Naive thymus-derived CD4-positive, alpha-beta T cell (primary cell): ENCODE measurements at regions not wholly inside any gene's neighbourhood (a gene's known extent, or its start where the extent isn't known, plus 50 kb on each side); places are given as distances from the start of the nearest gene placed in this dataset.

ENCODE experiments used
- ATAC-seq: fragments of 150-1000 bp; cut with Tn5 transposase; 2 replicates; pipeline ENCODE4 v1.10.0; 2021; ENCODE audit warnings: mild to moderate bottlenecking, moderate library complexity
- CTCF ChIA-PET: fragments of 350-600 bp; sonication (Branson Sonifier 250); formaldehyde crosslinking; loops from one replicate; lab custom pipeline; 2021; ENCODE audit warnings: antibody characterized with exemption; lab: Charles Lee
- POLR2A ChIA-PET: fragments of 350-600 bp; sonication (Branson Sonifier 250); formaldehyde crosslinking; loops from one replicate; lab custom pipeline; 2021; ENCODE audit warnings: antibody characterized with exemption, inconsistent platforms; lab: Charles Lee
- DNase-seq, 9 donors: peaks; one replicate each; pipeline versions ENCODE4 v3.0.0 to v3.0.0-alpha.2; 2020 to 2022; ENCODE audit warnings: mixed read lengths in 1 of 9
- H3K27ac ChIP-seq: one replicate; pipeline ENCODE4 v1.7.0; 2013; ENCODE audit warnings: mild to moderate bottlenecking, low read depth, low read length, moderate library complexity
- H3K27me3 ChIP-seq, 2 donors: one replicate each; pipeline ENCODE4 v1.7.0; 2013; ENCODE audit warnings: low read length in 2 of 2, mild to moderate bottlenecking in 2 of 2, moderate library complexity in 2 of 2; ENCODE audit not compliant: control insufficient read depth in 2 of 2, insufficient read depth in 2 of 2
- H3K36me3 ChIP-seq, 3 experiments: 1 replicate in 2 of 3; 2 replicates in 1 of 3; pipeline ENCODE4 v1.7.0; 2013; ENCODE audit warnings: low read length in 3 of 3, mild to moderate bottlenecking in 3 of 3, moderate library complexity in 1 of 3; ENCODE audit not compliant: insufficient read depth in 3 of 3, control insufficient read depth in 2 of 3
- H3K4me1 ChIP-seq, 2 donors: one replicate each; pipeline ENCODE4 v1.7.0; 2013; ENCODE audit warnings: low read length in 2 of 2, mild to moderate bottlenecking in 2 of 2, moderate library complexity in 1 of 2; ENCODE audit not compliant: control insufficient read depth in 2 of 2, insufficient read depth in 2 of 2
- H3K4me3 ChIP-seq: 2 replicates; pipeline ENCODE4 v1.7.0; 2013; ENCODE audit warnings: mild to moderate bottlenecking, low read length
- H3K9me3 ChIP-seq, 3 experiments: 1 replicate in 2 of 3; 2 replicates in 1 of 3; pipeline ENCODE4 v1.7.0; 2013; ENCODE audit warnings: low read length in 3 of 3; ENCODE audit not compliant: control insufficient read depth in 2 of 3
- H3K27ac Mint-ChIP-seq, 9 donors: one replicate each; pipeline ENCODE4 v1.8.0; 2020 to 2022; ENCODE audit warnings: mixed read lengths in 9 of 9, mild to moderate bottlenecking in 8 of 9, moderate library complexity in 5 of 9, inconsistent platforms in 2 of 9
- H3K27me3 Mint-ChIP-seq, 5 donors: one replicate each; pipeline ENCODE4 v1.8.0; 2021 to 2022; ENCODE audit warnings: mixed read lengths in 5 of 5, mild to moderate bottlenecking in 1 of 5
- H3K36me3 Mint-ChIP-seq, 5 donors: one replicate each; pipeline ENCODE4 v1.8.0; 2020 to 2022; ENCODE audit warnings: mixed read lengths in 5 of 5, mild to moderate bottlenecking in 3 of 5, inconsistent platforms in 1 of 5
- H3K4me1 Mint-ChIP-seq, 7 donors: one replicate each; pipeline ENCODE4 v1.8.0; 2020 to 2022; ENCODE audit warnings: mixed read lengths in 7 of 7, mild to moderate bottlenecking in 3 of 7, inconsistent platforms in 1 of 7
- H3K4me3 Mint-ChIP-seq, 10 donors: one replicate each; pipeline ENCODE4 v1.8.0; 2020 to 2022; ENCODE audit warnings: mild to moderate bottlenecking in 10 of 10, mixed read lengths in 10 of 10, moderate library complexity in 6 of 10, inconsistent platforms in 2 of 10
- H3K9me3 Mint-ChIP-seq, 11 donors: one replicate each; pipeline ENCODE4 v1.8.0; 2020 to 2022; ENCODE audit warnings: mixed read lengths in 11 of 11, mild to moderate bottlenecking in 4 of 11, inconsistent platforms in 1 of 11, moderate library complexity in 1 of 11
- intact Hi-C, 2 donors: fragments of 100-400 bp; cut with micrococcal nuclease; formaldehyde crosslinking; loops; one replicate each; pipeline ENCODE4 v1.15.1; 2023

GRCh38 chrX:4905576-4905975, 1192.1 kb upstream of the PRKX start:
- POLR2A ChIA-PET = no interaction called here
- peaks cover 0 to 3% (median 0%) of the 10 kb centered on the region in 11 donors for H3K9me3 Mint-ChIP-seq
- H3K27me3 ChIP-seq = no peaks in the 10 kb centered on the region
- no peaks in the 10 kb centered on the region for H3K4me1 Mint-ChIP-seq
- H3K4me1 ChIP-seq = no peaks in the 10 kb centered on the region
- no peak overlapping the region for H3K27ac ChIP-seq
- no peaks in the 10 kb centered on the region for H3K9me3 ChIP-seq
- H3K4me3 Mint-ChIP-seq = no peak overlapping the region
- no peak overlapping the region for H3K4me3 ChIP-seq
- no peaks in the 10 kb centered on the region for H3K27me3 Mint-ChIP-seq
- intact Hi-C loops = no loop called here
- H3K27ac Mint-ChIP-seq = no peak overlapping the region
- no peaks in the 10 kb centered on the region for H3K36me3 Mint-ChIP-seq
- CTCF ChIA-PET = no interaction called here
- DNase-seq (no peak), ATAC-seq (no peak)
- no peaks in the 10 kb centered on the region for H3K36me3 ChIP-seq

- Histone ChIP-seq H3K4me3 (no peak overlapping the region), H3K27ac (no peak overlapping the region), H3K4me1 (no peaks in the 10 kb centered on the region), H3K36me3 (no peaks in the 10 kb centered on the region), H3K9me3 (no peaks in the 10 kb centered on the region), H3K27me3 (no peaks in the 10 kb centered on the region)
- H3K4me3 Mint-ChIP-seq = no peak overlapping the region
- ATAC-seq = no peak
- peaks cover 0 to 3% (median 0%) of the 10 kb centered on the region in 11 donors for H3K9me3 Mint-ChIP-seq
- POLR2A ChIA-PET = no interaction called here
- no peak overlapping the region for H3K27ac Mint-ChIP-seq
- intact Hi-C loops = no loop called here
- no peaks in the 10 kb centered on the region for H3K27me3 Mint-ChIP-seq
- DNase-seq = no peak
- no peaks in the 10 kb centered on the region for H3K36me3 Mint-ChIP-seq
- no peaks in the 10 kb centered on the region for H3K4me1 Mint-ChIP-seq
- CTCF ChIA-PET = no interaction called here
Observed at GRCh38 chrX:4881277-4881676, 1167.8 kb upstream of the PRKX start.

GRCh38 chrX:4878640-4879039, 1165.2 kb upstream of the PRKX start:
- intact Hi-C loops = no loop called here
- Mint-ChIP-seq H3K36me3 (no peaks in the 10 kb centered on the region), H3K9me3 (peaks cover 0 to 3% (median 0%) of the 10 kb centered on the region in 11 donors), H3K4me1 (no peaks in the 10 kb centered on the region), H3K4me3 (no peak overlapping the region), H3K27ac (no peak overlapping the region), H3K27me3 (no peaks in the 10 kb centered on the region)
- DNase-seq = no peak
- H3K36me3 ChIP-seq = no peaks in the 10 kb centered on the region
- H3K27me3 ChIP-seq = no peaks in the 10 kb centered on the region
- ATAC-seq = no peak
- no peaks in the 10 kb centered on the region for H3K9me3 ChIP-seq
- CTCF ChIA-PET = no interaction called here
- no peak overlapping the region for H3K27ac ChIP-seq
- POLR2A ChIA-PET = no interaction called here
- no peaks in the 10 kb centered on the region for H3K4me1 ChIP-seq
- H3K4me3 ChIP-seq = no peak overlapping the region

- Mint-ChIP-seq H3K36me3 (no peaks in the 10 kb centered on the region), H3K4me1 (no peaks in the 10 kb centered on the region), H3K4me3 (no peak overlapping the region), H3K27ac (no peak overlapping the region), H3K27me3 (no peaks in the 10 kb centered on the region), H3K9me3 (peaks cover 0 to 4% (median 0%) of the 10 kb centered on the region in 11 donors)
- DNase-seq = no peak
- ChIA-PET POLR2A (no interaction called here), CTCF (no interaction called here)
- Histone ChIP-seq H3K27ac (no peak overlapping the region), H3K4me3 (no peak overlapping the region), H3K4me1 (no peaks in the 10 kb centered on the region), H3K36me3 (no peaks in the 10 kb centered on the region), H3K27me3 (no peaks in the 10 kb centered on the region), H3K9me3 (no peaks in the 10 kb centered on the region)
- intact Hi-C loops = no loop called here
- no peak for ATAC-seq
Observed at GRCh38 chrX:4876268-4876667, 1162.8 kb upstream of the PRKX start.

- no peaks in the 10 kb centered on the region for H3K27me3 Mint-ChIP-seq
- Histone ChIP-seq H3K27me3 (no peaks in the 10 kb centered on the region), H3K4me1 (no peaks in the 10 kb centered on the region), H3K36me3 (no peaks in the 10 kb centered on the region), H3K4me3 (no peak overlapping the region), H3K9me3 (no peaks in the 10 kb centered on the region), H3K27ac (no peak overlapping the region)
- intact Hi-C loops = no loop called here
- ATAC-seq = no peak
- H3K36me3 Mint-ChIP-seq = no peaks in the 10 kb centered on the region
- ChIA-PET POLR2A (no interaction called here), CTCF (no interaction called here)
- H3K27ac Mint-ChIP-seq = no peak overlapping the region
- H3K4me3 Mint-ChIP-seq = no peak overlapping the region
- DNase-seq = no peak
- H3K4me1 Mint-ChIP-seq = no peaks in the 10 kb centered on the region
- peaks cover 0 to 10% (median 0%) of the 10 kb centered on the region in 11 donors for H3K9me3 Mint-ChIP-seq
Observed at GRCh38 chrX:4851534-4851933, 1138.1 kb upstream of the PRKX start.

- Mint-ChIP-seq H3K4me3 (no peak overlapping the region), H3K27ac (no peak overlapping the region), H3K27me3 (no peaks in the 10 kb centered on the region), H3K9me3 (peaks cover 0 to 13% (median 0%) of the 10 kb centered on the region in 11 donors), H3K36me3 (no peaks in the 10 kb centered on the region), H3K4me1 (no peaks in the 10 kb centered on the region)
- no peaks in the 10 kb centered on the region for H3K27me3 ChIP-seq
- H3K4me1 ChIP-seq = no peaks in the 10 kb centered on the region
- no peak overlapping the region for H3K4me3 ChIP-seq
- no peak for ATAC-seq
- ChIA-PET CTCF (no interaction called here), POLR2A (interaction anchor here (0.6 kb wide), 1 partner anchor 16 kb away, joined by 4 read pairs; no protein-coding TSS in a partner anchor)
- H3K9me3 ChIP-seq = no peaks in the 10 kb centered on the region
- no peak overlapping the region for H3K27ac ChIP-seq
- intact Hi-C loops = no loop called here
- DNase-seq = no peak
- H3K36me3 ChIP-seq = no peaks in the 10 kb centered on the region
Observed at GRCh38 chrX:4850312-4850711, 1136.9 kb upstream of the PRKX start.

- Mint-ChIP-seq H3K4me1 (no peaks in the 10 kb centered on the region), H3K36me3 (no peaks in the 10 kb centered on the region), H3K27ac (no peak overlapping the region), H3K27me3 (no peaks in the 10 kb centered on the region), H3K9me3 (peaks cover 0 to 27% (median 8%) of the 10 kb centered on the region in 11 donors), H3K4me3 (no peak overlapping the region)
- H3K27ac ChIP-seq = no peak overlapping the region
- H3K4me3 ChIP-seq = no peak overlapping the region
- CTCF ChIA-PET = no interaction called here
- H3K4me1 ChIP-seq = no peaks in the 10 kb centered on the region
- POLR2A ChIA-PET = no interaction called here
- H3K36me3 ChIP-seq = no peaks in the 10 kb centered on the region
- DNase-seq (no peak), ATAC-seq (no peak)
- no peaks in the 10 kb centered on the region for H3K27me3 ChIP-seq
- no peaks in the 10 kb centered on the region for H3K9me3 ChIP-seq
- intact Hi-C loops = no loop called here
Observed at GRCh38 chrX:4844376-4844775, 1130.9 kb upstream of the PRKX start.
